Right kidney (tissue), 1 donor: ENCODE measurements at regions not wholly inside any gene's neighbourhood (a gene's known extent, or its start where the extent isn't known, plus 50 kb on each side); places are given as distances from the start of the nearest gene placed in this dataset.
"Not testable (repeated sequence)": the region's sequence is repeated elsewhere in the genome, so short reads cannot be mapped to it uniquely, and the experiment has no call there.

Source experiments
- DNase-seq: peaks from one replicate; pipeline ENCODE4 v3.0.0-alpha.2; 2016

- DNase-seq, result not testable (repeated sequence)
Observed at GRCh38 chr3:130151555-130151954, 69.9 kb downstream of the ALG1L2 start.

DNA sequence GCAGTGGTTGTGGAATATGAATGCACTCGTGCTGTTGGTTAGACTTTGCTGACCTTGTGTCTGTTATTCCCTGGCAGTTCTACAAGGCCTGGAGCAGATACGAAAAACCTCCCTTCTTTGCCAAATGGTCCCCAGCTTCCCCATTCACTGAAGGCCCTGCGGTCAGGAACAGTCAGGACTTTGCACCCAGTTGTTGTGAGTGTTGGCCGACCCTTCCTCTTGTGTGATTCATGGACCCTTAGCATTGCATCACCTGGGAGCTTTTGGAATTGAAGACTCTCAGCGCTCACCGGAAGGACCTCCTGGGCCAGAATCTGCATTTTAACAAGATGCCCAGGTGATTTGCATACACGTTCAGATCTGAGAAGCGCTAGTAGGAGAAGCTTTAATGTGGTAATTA is 71.6 kb downstream of the ALG1L2 start:
- DNase-seq, result not testable (repeated sequence)

DNA sequence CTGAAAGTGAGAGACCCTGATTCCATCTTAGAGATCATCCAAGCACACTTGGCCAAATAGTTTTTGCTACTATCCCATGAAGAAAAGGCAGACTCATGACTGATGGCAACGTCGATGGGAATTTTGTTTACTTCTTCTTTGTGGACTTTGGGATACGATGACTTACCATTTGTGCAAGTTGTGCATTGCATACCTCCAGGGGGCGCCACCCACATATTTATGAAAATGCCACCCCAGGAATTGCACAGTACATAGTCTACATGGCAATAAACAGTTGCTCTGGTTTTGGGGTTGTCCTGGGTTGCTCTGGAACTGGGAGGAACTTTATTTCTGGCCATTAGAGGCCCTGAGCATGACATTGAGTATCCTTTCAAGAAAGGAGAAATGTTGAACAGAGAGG is 73.8 kb downstream of the ALG1L2 start:
- DNase-seq, result not testable (repeated sequence)

DNA sequence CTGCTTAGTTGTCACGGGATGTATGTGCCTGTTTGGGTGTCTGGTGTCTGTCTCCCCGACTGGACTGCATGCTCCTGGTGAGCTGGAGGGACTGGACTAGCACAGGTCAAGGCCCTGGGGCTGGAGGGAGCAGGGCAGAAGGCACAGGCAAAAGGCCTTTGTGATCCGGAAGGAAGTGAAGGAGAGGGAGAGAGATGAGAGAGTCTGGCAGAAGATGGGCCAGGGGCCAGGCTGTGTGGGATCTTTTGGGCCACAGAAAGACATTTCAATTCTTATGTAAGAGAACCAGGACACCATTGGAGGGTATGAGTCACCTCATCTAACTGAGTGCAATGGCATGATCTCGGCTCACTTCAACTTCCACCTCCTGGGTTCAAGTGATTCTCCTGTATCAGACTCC is 85.2 kb downstream of the ALG1L2 start:
- not testable (repeated sequence) for DNase-seq

DNA sequence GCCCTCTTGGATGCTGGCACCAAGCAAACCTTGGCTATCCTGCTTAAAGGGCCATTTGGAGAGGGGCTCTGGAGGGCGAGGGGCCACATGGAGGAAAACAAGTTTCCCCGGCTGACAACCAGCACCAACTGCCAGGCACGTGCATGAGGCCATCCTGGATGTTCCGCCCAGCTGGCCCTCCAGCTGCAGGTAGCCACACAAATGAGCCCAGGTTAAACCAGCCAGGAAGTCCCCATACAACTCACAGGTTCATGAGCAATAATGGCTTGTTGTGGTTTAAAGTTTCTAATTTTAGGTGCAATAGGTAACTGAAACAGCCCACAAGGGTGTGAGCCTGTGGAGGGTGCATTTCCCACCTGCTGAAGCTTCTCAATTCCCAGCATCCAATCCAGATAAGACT is 93.6 kb downstream of the ALG1L2 start:
- not testable (repeated sequence) for DNase-seq

- not testable (repeated sequence) for DNase-seq
Observed at GRCh38 chr3:130176476-130177256, 95.0 kb downstream of the ALG1L2 start.

DNA sequence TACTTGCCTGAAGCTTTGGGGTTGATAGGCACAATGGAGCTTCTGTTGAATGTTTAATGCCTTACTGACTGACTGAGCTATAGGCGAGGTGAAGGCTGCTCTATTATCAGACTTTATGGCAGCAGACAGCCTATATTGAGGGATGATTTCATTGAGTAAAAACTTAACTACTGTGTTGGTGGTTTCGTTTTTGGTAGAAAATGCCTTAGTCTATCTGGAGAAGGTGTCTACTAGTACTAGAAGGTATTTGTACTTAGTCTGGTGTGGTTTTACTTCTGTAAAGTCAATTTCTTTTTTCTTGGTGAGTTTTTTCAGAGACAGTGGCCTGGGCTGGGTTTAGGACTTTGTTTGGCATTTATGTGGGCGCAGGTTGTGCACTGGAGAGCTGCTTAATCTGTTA is 97.2 kb downstream of the ALG1L2 start:
- not testable (repeated sequence) for DNase-seq

GRCh38 chr3:130179353-130179970 is 97.8 kb downstream of the ALG1L2 start:
- peak; percentile 18 for DNase-seq

- not testable (repeated sequence) for DNase-seq
Observed at GRCh38 chr3:130182475-130182874, 100.8 kb downstream of the ALG1L2 start.

DNA sequence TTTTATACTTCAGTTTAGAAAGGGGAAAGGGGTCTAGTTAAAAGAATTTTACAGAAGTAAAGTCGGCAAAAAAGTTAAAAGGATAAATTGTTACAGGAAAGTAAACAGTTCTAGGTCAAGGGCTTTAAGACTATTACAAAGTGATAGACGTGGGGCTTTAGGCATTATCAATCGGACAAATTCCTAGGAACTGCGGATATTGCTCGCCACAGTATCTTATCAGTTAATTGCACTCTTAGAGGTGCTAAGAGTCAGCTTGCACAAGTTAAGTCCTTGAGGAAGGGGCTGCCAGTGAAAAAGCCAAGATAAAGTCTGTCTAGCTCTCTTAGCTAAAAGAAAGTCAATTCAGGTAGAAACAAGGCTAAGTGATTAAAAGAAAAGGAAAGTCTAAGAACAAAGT is 102.1 kb downstream of the ALG1L2 start:
- not testable (repeated sequence) for DNase-seq

DNA sequence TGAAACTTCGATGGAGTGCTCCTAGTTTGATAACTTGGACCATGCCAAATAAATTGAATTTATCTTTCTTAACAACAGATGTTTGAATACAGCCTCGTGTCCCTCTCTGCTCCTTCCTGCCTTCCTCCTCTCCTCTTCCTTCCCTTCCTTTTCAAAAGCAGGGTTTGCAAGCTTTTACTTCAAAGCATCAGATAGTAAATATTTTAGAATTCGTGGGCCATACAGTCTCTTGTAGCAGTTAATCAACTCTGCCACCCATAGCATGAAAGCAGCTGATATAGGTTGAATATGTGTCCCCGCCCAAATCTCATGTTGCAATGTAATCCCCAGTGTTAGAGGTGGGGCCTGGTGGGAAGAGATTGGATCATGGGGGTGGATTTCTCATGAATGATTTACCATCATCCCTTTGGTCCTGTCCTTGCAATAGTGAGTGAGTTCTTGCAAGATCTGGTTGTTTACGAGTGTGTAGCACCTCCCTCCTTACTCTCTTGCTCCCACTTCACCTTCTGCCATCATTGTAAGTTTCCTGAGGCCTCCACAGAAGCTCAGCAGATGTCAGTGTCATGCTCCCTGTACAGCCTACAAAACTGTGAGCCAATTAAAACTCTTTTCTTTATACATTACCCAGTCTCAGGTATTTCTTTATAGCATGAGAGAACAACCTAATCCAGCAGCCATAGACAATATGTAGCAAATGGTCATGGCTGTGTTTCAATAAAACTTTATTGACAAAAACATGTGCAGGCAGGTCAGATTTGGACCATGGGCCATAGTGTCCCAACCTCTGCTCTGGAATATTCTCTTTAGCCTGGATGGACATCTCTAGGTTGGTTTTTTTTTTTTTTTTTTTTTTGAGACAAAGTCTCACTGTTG is 102.8 kb downstream of the ALG1L2 start:
- not testable (repeated sequence) for DNase-seq

GRCh38 chr3:130201272-130201671 is 119.6 kb downstream of the ALG1L2 start:
- DNase-seq, result not testable (repeated sequence)

DNA sequence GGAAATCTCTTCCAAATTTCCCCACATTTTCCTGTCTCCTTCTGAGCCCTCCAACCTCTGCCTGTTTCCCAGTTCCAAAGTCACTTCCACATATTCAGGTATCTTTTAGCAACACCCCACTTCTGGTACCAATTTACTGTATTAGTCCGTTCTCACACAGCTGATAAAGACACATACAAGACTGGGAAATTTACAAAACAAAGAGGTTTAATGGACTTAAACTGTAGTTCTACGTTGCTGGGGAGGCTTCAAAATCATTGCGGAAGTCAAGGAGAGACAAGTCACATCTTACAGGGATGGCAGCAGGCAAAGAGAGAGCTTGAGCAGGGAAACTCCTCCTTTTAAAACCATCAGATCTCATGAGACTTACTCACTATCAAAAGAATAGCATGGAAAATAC is 122.0 kb downstream of the ALG1L2 start:
- not testable (repeated sequence) for DNase-seq

GRCh38 chr3:130227540-130227939 is 117.9 kb upstream of the COL6A5 start:
- DNase-seq, result no peak

- DNase-seq, result no peak
Observed at GRCh38 chr3:130242850-130243569, 102.5 kb upstream of the COL6A5 start.

GRCh38 chr3:130243808-130244207 is 101.7 kb upstream of the COL6A5 start:
- no peak for DNase-seq

- no peak for DNase-seq
Observed at GRCh38 chr3:130250982-130251381, 94.5 kb upstream of the COL6A5 start.

GRCh38 chr3:130255442-130255841 is 90.0 kb upstream of the COL6A5 start:
- DNase-seq, result no peak

DNA sequence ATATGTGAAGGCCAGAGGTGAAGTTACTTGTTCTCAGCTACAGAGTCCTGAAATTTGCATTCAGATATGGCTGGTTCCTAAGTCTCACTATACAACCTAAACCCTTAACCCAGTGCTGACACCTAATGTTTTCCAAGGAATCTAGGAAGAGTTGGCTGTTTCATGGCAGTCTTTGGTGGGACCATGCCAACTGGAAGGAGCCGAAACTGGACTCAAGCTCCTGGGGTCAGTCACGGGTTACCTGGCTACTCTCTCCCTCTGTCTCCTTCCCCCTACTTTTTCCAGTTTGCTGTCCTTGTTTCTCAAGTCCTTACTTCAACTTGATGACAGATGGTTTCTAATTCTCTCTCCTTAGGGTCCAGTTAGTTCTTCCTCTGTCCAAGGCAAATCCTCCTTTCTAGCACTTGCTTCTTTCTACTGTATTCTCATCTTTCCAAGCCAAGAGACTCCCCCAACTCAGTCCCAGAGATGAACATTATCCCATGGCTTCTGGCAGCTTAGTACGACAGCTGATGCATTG is 88.6 kb upstream of the COL6A5 start:
- DNase-seq, result no peak

- no peak for DNase-seq
Observed at GRCh38 chr3:130258532-130258952, 86.9 kb upstream of the COL6A5 start.

DNA sequence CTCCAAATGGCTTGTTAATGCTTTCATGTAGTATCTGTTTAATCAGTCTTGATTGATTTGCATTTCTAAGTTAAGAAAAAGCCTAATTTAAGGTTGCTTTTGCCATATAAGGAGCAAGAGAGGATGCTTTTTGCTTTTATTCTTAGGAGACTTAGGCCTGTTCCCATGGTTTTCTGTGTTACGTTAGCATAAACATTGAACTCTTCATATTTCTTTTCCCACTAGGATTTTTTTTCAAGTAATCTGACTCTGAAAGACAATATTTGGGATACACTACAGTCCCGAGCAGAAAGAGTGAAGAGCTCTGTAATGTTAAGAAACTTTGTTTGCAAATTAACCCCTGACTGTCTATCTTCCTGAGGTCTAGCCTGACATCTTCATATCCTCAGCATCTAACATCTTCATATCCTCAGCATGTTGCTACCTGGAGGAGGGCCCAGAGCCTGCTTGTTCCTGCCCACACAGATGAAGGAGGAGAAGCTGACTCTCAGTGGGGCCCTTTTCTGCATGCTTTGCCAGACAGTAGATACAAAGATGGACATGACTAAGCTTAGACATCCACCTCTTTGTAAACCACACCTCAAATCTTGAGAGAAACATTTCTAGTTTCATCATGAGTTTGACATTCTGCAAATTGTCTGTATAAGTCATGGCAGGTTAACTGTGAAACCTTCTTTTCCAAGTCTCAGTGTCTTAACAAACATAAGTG is 86.2 kb upstream of the COL6A5 start:
- DNase-seq, result no peak
